OCI-LY1 (cell line): ENCODE measurements at regions not wholly inside any gene's neighbourhood (a gene's known extent, or its start where the extent isn't known, plus 50 kb on each side); places are given as distances from the start of the nearest gene placed in this dataset.

Experiments used
- EZH2 ChIP-seq: fragments of 200-600 bp; sonication (generic), shearing (Covaris generic); IDR thresholded peaks from 2 replicates; pipeline ENCODE4 v1.8.0; 2017; ENCODE audit warnings: borderline replicate concordance, mixed run types, mild to moderate bottlenecking, antibody characterized with exemption, low read length, moderate library complexity, mixed read lengths
- TF ChIP-seq, protein P1 (sequence below): fragments of 200-600 bp; sonication (generic), shearing (Covaris generic); IDR thresholded peaks from 2 replicates; pipeline ENCODE4 v1.5.1; 2017; ENCODE audit warnings: mild to moderate bottlenecking, antibody characterized with exemption, low read length, moderate library complexity, mixed read lengths

DNA sequence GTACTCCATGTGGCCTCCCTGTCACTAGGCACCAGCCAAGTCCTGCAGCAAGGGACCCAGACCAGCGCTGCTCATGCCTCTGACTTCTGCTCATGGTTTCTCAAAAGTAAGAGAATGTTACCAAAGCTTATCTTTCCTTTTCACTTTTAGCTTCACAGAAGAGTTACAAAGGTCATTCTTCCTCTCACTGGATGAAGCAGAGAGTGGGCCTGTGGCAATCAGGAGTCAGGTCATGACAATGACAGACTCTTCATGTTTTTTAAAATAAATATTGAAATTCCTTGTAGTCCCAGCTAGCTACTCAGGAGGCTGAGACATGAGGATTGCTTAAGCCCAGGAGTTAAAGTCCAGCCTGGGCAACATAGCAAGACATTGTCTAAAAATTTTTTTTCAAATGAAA is 126.1 kb downstream of the OSR1 start:
- TF ChIP-seq, protein P1, sequence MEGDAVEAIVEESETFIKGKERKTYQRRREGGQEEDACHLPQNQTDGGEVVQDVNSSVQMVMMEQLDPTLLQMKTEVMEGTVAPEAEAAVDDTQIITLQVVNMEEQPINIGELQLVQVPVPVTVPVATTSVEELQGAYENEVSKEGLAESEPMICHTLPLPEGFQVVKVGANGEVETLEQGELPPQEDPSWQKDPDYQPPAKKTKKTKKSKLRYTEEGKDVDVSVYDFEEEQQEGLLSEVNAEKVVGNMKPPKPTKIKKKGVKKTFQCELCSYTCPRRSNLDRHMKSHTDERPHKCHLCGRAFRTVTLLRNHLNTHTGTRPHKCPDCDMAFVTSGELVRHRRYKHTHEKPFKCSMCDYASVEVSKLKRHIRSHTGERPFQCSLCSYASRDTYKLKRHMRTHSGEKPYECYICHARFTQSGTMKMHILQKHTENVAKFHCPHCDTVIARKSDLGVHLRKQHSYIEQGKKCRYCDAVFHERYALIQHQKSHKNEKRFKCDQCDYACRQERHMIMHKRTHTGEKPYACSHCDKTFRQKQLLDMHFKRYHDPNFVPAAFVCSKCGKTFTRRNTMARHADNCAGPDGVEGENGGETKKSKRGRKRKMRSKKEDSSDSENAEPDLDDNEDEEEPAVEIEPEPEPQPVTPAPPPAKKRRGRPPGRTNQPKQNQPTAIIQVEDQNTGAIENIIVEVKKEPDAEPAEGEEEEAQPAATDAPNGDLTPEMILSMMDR, result no peak
- no peak for TF ChIP-seq EZH2
